Activated CD4-positive, CD25-positive, alpha-beta regulatory T cell treated with anti-CD3 and anti-CD28 coated beads, Interleukin-2, amount 50 U/mL, for 72 hours (primary cell): ENCODE measurements at regions not wholly inside any gene's neighbourhood (a gene's known extent, or its start where the extent isn't known, plus 50 kb on each side); places are given as distances from the start of the nearest gene placed in this dataset.
"Not testable (repeated sequence)": the region's sequence is repeated elsewhere in the genome, so short reads cannot be mapped to it uniquely, and the experiment has no call there.

Source experiments
- DNase-seq: peaks from one replicate; pipeline ENCODE4 v3.0.0; 2021

GRCh38 chr3:30539206-30539605 lies 67.2 kb upstream of the TGFBR2 start:
- no peak for DNase-seq

DNA sequence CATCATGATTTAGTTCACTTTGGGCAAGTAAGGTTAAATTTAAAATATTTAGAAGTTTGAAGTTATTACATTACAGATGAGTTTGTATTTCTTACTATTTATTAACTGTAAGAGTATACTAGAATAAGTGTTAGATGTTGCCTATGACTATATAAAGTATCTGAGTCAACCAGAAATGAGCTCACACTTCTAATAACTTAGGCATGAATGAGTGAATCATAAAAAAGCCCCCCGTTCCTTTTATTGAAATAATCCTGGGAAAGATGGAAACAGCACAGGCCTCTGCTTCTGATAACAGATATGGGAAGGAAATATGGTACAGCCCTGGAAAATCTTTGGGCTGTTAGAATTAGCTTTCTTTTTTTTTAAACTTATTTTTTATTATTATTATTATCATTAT lies 66.6 kb upstream of the TGFBR2 start:
- no peak for DNase-seq

GRCh38 chr3:30541156-30541555 lies 65.2 kb upstream of the TGFBR2 start:
- DNase-seq, result not testable (repeated sequence)

DNA sequence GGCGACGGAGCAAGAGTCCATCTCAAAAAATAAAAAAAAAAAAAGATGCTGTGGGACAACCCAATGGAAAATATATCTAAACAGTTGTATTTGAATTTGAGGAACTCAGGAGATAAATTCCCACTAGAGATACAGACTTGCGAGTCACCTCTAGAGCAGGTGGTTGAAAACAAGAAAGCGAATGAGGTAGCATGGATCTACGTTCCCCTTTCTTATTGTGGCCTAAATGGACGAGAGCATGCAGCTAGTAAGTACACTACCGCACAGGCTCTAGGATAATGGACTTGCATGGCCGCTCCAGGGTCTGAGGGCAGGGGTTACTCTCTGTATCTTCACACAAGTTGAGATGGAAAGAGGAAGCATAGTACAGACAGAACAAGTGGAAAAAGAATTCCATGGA lies 63.5 kb upstream of the TGFBR2 start:
- no peak for DNase-seq

- no peak for DNase-seq
Observed at GRCh38 chr3:30544812-30545211, 61.6 kb upstream of the TGFBR2 start.

GRCh38 chr3:30546934-30547333 lies 59.5 kb upstream of the TGFBR2 start:
- no peak for DNase-seq

DNA sequence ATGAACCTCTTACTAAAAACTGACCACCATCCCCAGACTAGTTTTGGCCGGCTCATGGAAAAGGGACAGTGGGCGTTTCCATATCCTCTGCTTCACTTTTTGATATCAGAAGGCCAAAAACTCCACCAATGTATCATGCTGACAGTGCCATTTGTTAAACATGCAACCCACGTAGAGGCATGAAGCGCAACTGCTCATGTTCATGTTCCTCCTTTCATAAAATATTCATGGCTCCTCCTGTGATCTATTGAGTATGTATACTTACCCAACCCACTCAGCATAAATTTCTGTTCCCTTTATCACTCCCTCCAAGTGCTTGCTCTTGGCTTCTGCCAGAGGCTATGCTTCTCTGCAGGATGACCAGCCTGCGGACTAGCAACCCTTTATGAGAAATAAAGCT lies 58.7 kb upstream of the TGFBR2 start:
- no peak for DNase-seq

DNA sequence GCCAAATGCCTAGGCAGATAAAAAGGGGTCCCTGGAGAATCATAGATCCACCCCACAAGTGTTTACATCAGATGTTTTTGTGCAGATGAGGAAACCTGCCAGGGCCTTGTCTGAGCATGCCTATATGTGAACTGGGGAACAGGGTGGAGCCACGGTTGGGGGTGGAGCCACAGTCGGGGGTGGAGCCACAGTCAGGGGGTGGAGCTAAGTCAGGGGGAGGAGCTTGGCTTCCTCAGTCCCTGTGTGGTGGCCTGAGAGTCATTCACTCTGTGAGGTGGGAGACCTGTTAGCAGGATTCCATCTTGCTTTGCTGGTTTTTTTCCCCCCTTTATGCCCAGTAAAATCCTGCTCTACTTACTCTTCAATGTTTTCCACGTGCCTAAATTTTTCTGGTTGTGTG lies 57.8 kb upstream of the TGFBR2 start:
- DNase-seq, result peak; percentile 61

DNA sequence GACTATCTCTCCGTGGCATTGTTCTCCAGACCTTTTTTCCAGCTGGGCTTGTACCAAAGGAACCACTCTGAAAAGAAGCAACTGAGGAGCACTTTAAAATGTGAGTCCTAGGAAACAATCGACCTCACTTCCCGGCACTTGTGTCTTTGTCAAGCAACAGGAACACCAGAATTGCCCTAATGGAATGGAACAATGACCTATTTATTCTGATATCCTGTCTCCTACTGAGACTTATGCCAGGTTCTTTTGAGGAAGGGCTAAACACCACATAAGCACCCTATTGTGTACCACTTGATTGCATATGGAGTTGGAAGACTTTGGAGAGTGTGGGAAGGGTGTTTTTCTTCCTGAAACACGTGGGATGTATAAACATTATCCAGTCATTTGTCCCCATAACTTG lies 56.8 kb upstream of the TGFBR2 start:
- DNase-seq, result no peak

- DNase-seq, result no peak
Observed at GRCh38 chr3:30550246-30550645, 56.2 kb upstream of the TGFBR2 start.

GRCh38 chr3:30551266-30551665 lies 55.1 kb upstream of the TGFBR2 start:
- DNase-seq, result no peak

GRCh38 chr3:30551927-30552326 lies 54.5 kb upstream of the TGFBR2 start:
- DNase-seq, result no peak

DNA sequence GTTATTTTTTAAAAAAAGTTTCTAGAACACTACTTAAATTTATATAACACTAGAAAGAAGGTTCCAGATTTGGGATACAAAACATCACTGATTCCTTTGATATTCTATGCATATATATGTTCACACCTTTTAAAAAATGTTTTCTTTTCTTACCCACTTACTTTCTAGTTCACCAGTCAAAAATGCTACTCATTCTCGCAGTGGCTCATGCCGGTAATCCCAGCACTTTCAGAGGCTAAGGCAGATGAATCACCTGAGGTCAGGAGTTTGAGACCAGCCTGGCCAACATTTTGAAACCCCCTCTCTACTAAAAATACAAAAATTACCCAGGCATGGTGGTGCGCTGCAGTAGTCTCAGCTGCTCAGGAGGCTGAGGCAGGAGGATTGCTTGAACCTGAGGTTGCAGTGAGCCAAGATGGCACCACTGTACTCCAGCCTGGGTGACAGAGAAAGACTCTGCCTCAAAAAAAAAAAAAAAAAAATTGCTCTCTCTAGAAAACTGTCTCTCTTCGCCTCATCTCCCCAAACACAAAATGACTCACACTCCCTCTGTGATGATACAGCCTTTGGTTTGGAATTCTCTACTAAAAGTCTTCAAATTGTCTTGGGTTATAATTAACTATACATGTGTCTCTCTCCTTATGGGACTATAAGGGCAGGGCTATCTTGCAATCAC lies 52.6 kb upstream of the TGFBR2 start:
- no peak for DNase-seq

DNA sequence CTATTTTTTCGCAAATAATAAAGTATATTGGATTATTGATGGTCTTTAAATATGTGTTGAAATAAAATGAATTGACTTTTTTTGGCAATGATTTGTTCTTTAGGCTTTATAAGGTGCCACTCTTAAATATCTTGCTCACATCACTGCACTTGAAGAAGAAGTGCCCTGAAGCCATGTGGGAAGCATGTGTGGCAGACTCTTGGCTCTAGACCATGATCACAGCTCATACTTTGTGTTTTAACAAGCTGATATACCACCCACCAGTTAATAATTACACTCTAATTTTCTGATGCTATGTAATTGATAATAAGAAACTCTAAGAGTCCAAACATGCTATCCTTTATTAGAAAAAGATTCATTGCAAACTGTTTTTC lies 52.1 kb upstream of the TGFBR2 start:
- no peak for DNase-seq

GRCh38 chr3:30555968-30556367 lies 50.4 kb upstream of the TGFBR2 start:
- no peak for DNase-seq
